Right kidney (tissue), 1 donor: ENCODE measurements at regions not wholly inside any gene's neighbourhood (a gene's known extent, or its start where the extent isn't known, plus 50 kb on each side); places are given as distances from the start of the nearest gene placed in this dataset.

Experiments
- DNase-seq: peaks from one replicate; pipeline ENCODE4 v3.0.0-alpha.2; 2016

- DNase-seq: no peak
These were observed 136.6 kb downstream of the ANKRD60 start for GRCh38 chr20:58091810-58092209.

- no peak for DNase-seq
These were observed 138.3 kb downstream of the ANKRD60 start for GRCh38 chr20:58090161-58090560.

GRCh38 chr20:58088625-58089024 is 139.8 kb downstream of the ANKRD60 start:
- DNase-seq: no peak

GRCh38 chr20:58088105-58088504 is 140.3 kb downstream of the ANKRD60 start:
- DNase-seq: no peak

- DNase-seq: no peak
These were observed 140.9 kb downstream of the ANKRD60 start for GRCh38 chr20:58087562-58087858.

GRCh38 chr20:58086763-58087561 is 141.5 kb downstream of the ANKRD60 start:
- no peak for DNase-seq

- no peak for DNase-seq
These were observed 143.5 kb downstream of the ANKRD60 start for GRCh38 chr20:58084966-58085365.

GRCh38 chr20:58084566-58084965 is 143.9 kb downstream of the ANKRD60 start:
- no peak for DNase-seq

- DNase-seq: no peak
These were observed 146.6 kb downstream of the ANKRD60 start for GRCh38 chr20:58081846-58082245.

GRCh38 chr20:58078741-58079522 is 149.5 kb downstream of the ANKRD60 start:
- DNase-seq: no peak

- DNase-seq: no peak
These were observed 151.2 kb downstream of the ANKRD60 start for GRCh38 chr20:58077282-58077681.

- no peak for DNase-seq
These were observed 152.0 kb downstream of the ANKRD60 start for GRCh38 chr20:58076405-58076804.

GRCh38 chr20:58075586-58076345 is 152.7 kb downstream of the ANKRD60 start:
- DNase-seq: no peak

- DNase-seq: no peak
These were observed 154.3 kb downstream of the ANKRD60 start for GRCh38 chr20:58073945-58074856.

GRCh38 chr20:58072695-58073671 is 155.5 kb downstream of the ANKRD60 start:
- DNase-seq: no peak

- DNase-seq: no peak
These were observed 156.5 kb downstream of the ANKRD60 start for GRCh38 chr20:58071991-58072390.

- no peak for DNase-seq
These were observed 157.2 kb downstream of the ANKRD60 start for GRCh38 chr20:58071298-58071697.

- no peak for DNase-seq
These were observed 157.7 kb downstream of the ANKRD60 start for GRCh38 chr20:58070664-58071196.

GRCh38 chr20:58069796-58070663 is 158.4 kb downstream of the ANKRD60 start:
- DNase-seq: no peak
